ENCODE measurements at regions not wholly inside any gene's neighbourhood (a gene's known extent, or its start where the extent isn't known, plus 50 kb on each side); places are given as distances from the start of the nearest gene placed in this dataset.

DNA sequence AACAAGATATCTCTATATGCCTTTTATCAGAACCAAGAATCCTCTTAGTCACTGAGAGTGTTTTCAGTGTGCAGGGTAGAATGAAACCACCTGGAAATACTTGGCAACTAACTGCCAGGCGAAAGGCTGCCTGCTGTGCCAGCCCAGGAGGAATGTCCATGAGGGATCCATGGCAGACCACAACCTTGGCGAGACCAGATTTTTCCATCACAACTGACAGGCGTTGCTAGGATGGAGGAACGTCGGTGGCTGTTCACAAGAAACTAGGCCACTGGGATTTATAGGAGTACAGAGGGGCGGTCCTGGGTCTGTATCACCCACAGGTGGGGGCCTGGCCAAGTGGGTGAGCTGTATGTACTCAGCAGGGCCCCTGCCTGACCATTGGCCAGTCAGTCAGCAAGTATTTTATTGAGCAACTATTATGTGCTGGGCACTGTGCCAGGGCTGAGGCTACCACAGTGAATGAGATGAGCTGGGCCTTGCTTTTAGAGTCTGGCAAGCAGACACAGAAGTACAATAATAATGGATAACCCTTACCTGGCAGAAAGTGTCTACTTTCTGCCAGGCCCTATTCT is 199.4 kb downstream of the FOXD2 start:
- TF ChIP-seq, protein P1, sequence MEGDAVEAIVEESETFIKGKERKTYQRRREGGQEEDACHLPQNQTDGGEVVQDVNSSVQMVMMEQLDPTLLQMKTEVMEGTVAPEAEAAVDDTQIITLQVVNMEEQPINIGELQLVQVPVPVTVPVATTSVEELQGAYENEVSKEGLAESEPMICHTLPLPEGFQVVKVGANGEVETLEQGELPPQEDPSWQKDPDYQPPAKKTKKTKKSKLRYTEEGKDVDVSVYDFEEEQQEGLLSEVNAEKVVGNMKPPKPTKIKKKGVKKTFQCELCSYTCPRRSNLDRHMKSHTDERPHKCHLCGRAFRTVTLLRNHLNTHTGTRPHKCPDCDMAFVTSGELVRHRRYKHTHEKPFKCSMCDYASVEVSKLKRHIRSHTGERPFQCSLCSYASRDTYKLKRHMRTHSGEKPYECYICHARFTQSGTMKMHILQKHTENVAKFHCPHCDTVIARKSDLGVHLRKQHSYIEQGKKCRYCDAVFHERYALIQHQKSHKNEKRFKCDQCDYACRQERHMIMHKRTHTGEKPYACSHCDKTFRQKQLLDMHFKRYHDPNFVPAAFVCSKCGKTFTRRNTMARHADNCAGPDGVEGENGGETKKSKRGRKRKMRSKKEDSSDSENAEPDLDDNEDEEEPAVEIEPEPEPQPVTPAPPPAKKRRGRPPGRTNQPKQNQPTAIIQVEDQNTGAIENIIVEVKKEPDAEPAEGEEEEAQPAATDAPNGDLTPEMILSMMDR (IDR thresholded peaks at IDR 0.05 in 8 of 11, conservative IDR thresholded peaks at IDR 0.05 in 3 of 11), result no peak
- TF ChIP-seq POLR2A (IDR thresholded peaks at IDR 0.05), result no peak
- TF ChIP-seq POLR2AphosphoS5 (IDR thresholded peaks at IDR 0.05), result no peak
